RPMI7951 (cell line): ENCODE measurements at regions not wholly inside any gene's neighbourhood (a gene's known extent, or its start where the extent isn't known, plus 50 kb on each side); places are given as distances from the start of the nearest gene placed in this dataset.

Experiments
- DNase-seq: peaks from one replicate; pipeline ENCODE4 v3.0.0-alpha.2; 2012; ENCODE audit warnings: low read depth

DNA sequence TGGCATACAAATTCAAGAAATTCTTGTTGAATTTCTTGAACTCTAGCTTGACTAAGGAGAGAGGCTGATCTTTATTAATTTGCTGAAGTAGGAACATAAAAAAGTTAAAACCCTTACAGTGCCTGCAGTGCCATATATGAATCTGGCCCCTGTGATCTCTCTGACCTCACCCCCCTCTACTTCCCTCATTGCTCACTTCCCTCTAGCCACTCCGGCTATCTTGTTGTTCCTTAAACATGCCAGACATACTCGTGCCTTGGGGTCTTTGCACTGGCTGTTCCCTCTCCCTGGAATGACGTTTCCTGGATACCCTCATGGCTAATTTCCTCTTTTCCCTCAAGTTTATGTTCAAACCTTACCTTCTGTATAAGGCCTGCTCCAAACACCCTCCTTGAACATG lies 246.3 kb upstream of the SIX2 start:
- DNase-seq, result no peak

DNA sequence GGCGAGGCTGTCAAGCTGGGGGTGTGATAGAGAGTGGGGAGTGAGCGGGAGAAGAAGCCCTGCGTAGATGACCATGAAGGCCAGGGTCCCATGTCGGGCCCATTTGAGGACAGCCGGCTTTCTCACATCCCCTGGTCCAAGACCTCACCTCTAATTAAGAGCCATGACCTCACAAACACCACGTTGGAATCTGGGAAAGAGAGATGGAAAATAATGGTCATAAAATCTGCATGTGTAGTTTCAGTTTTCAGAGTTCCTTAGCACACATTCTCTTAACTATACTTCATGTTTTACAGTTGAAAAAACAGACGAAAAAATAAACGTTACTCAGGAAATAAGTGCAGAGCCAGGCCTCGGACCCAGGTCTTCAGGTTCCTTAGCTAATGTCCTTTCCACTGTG lies 244.8 kb upstream of the SIX2 start:
- no peak for DNase-seq

DNA sequence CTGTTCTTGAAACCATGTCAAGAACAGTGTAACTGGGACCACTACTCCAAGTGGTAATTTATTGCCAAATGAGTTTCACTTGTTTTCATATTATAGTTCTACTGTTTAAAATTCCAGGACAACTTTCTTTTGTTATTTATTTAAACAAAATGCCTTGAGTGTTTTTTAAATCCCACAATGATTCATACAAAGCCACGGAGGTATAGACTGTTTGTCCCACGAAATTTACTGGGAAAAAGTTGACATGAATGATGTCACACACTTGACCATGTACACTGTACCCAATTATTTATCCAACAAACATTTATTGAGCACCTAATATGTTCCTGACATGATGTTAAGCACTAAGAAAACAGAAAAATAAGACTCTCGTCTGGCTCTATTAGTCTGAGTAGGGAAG lies 243.9 kb upstream of the SIX2 start:
- no peak for DNase-seq

DNA sequence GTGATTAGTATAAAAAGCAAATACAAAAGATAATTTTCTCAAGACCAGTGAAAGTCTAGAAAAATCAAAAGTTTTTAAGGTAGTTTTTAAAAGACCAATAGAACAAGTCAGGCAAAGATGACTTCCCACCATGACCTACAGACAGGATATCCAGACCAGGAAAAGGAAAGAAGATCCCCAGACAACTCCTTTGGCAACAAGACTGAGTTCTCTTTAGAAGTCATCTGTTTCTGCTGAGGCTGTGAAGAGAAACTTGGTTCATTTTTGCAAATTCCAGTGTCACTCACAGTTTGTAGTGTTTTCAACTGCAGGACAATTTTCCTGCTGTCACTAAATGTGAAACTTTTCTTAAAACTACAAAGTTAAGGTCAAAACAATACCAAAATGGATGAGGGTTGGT lies 240.9 kb upstream of the SIX2 start:
- no peak for DNase-seq

DNA sequence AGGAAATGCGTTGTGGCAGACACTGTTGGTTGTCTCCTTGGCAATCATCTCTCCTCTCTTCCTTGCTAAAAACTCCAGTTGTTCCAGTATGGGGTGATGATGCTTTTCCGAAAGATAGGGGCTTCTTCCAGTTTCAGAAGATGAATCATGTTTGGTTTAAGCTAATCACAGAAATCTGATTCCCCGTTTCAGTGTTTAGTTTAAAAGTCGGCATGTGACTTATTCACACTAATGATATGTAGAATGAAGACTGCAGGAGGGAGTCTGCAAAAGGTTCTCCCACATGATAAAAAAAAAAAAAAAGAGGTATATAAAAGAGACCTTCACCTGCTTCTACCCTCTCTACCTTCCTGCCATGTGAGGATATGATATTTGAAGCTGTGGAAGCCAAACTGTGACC lies 239.0 kb upstream of the SIX2 start:
- DNase-seq, result no peak

DNA sequence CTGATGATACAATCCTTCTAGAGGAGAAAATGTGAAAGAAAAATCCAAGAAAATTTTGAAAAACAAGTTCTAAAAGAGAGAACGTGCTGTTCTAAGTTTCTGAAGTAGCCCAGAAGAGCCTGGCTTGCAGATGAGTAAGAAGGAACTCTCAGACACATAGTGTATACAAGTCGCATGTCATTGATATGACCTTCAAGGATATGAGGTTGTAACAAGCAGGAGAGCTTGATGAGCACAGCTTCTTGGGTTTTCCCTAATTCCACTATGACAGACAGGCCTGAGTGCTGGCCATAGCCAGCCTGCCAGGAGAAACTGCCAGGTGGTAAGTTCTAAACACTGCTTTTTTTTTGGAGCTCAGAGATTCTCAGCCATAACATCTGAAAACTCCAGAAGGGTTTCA lies 235.7 kb upstream of the SIX2 start:
- no peak for DNase-seq

DNA sequence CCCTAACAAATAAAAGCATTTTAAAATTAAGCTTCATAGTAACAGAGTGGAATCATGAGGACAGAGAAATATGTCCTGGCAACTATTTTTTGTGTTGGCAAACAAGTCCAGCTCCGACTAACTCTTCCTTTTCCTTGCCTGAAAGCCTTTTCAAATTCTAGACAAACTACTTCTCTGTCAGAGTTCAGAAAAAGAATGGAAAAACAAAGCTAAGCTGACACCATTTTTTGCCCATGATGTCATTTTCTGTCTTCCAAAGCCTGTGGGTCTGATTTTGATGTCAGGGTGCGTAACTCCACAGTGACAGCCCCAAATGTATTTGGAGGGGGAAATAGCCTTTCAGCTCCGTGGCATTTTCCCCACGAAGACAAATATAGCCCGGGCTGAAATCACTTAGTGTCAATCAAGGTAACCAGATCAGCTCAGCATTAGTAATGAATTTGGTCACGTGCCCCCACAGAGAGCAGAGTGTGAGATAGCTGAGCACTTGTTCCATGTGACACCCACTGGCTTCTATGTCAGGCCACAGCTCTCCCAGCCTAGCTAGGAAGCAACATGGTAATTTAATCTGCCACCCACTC lies 233.0 kb upstream of the SIX2 start:
- DNase-seq, result no peak

DNA sequence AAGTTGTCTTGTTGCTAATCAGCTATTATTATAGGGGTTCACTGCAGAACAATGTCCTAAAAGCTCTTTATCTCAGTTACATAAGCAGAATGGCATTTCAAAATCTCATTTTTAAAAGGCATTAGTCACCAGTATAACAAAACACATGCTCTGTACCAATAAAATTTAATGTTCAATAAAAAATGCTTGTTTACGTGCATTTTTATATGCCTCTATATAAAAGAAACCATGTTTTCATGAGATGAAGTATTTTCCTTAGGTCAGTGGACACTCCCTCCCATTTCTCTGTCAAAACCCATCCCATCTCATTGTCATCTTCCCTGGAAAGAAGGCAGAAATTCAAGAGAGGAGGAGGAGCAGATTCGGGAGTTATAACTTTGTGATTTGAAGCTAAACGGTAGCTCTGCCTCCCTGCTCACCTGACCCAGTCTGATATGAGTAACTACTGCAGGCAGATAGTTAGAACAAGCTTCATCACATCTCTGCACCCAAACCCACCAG lies 231.9 kb upstream of the SIX2 start:
- DNase-seq, result no peak

DNA sequence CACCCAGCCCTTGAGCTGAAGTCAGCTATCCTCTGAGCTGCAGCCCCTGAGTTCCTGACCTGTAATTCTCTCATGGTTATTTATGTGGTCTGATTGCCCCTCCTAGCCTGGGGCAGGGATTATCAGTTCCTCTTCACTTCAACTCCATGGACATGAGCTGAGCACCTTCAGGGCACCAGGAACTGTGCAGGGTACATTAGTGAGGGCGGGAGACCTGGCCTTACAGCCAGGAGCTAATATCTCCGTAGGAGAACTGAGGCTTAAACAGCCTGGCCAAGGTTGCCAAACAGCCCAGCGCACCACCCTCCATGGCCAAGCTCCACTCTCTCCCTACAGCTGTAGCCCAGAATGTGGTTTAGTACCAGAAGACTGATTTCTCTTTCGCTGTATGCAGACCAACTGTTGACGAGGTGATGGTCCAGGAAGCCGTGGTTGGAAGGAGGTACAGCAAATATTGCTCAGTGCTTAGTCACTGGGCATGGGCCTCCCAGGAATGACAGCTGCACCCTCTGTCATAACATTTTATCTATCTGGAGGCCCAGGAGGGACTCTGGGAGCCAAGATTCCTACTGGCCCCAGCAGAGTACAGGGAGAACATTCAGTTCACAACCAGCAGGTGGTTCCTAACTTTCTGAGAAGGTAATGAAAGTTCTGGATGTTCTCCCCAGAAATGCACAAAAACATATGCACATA lies 228.7 kb upstream of the SIX2 start:
- peak; percentile 98 for DNase-seq

DNA sequence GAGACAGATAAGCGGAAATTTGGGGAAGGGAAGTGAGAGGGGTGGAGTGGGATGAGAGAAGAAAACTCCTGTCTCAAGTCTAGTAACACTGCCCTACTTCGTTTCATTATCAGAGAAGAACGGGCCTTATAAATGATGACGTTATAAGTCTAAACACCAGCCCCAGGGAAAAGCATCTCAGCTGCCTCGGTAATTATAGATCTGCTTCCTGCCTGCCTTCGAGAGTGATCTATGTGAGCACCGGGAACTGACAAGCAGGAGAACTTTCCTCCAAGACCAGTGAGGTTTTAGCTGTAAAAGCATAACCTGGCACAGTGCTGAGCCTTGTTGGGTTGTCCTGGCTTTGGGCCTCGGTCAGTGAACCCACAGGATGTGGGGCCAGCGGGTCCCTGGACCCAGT lies 227.9 kb upstream of the SIX2 start:
- peak; percentile 77 for DNase-seq

DNA sequence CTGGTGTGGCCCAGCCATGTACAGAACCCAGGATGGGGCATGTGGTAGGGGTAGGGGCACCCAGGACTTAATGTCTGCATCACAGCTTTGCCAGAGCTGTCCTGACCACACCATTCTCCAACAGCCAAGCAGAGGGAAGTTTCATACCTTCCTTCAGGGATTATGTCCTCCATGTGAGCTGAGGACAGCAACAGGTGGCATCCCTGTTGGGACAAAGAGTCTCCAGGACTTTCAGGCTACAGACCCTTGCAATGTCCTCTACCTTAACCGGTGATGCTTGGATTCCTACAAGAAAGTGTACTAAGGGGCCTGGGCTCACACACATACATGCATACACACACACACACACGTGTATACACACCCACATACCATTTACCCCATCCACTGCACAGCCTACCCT lies 227.0 kb upstream of the SIX2 start:
- DNase-seq, result no peak

DNA sequence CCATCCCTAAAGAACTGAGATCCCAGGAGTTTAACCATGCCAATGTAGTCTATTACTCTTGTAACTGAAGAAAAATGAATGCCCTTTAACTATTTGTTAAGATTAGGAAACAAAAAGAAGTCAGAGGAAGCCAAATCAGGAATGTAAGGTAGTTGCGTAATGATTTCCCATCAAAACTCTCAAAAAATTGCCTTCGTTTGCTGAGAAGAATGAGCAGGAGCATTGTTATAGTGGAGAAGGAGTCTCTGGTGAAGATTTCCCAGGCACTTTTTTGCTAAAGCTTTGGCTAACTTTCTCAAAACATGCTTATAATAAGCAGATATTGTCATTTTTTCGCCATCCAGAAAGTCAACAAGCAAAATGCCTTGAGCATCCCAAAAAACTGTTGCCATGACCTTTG lies 224.0 kb upstream of the SIX2 start:
- DNase-seq, result no peak

DNA sequence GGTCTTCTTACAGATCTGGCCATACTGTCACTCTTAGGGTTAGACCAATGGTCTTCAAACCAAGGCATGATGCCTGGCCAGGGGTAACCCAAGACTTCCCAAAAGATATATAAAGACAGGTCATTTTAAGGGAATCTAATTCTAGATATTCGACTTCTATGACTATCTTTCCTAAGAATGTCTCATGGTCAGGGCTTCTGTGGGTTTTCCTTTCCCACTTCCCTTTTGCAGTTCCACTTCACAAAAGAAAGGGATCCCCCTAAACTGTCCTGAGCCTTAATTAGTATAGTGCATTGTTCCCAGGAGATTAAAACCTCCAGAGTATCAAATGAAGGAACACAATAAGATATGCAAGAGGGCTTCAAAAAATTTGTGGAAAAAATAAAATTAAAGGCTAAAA lies 223.6 kb upstream of the SIX2 start:
- no peak for DNase-seq

DNA sequence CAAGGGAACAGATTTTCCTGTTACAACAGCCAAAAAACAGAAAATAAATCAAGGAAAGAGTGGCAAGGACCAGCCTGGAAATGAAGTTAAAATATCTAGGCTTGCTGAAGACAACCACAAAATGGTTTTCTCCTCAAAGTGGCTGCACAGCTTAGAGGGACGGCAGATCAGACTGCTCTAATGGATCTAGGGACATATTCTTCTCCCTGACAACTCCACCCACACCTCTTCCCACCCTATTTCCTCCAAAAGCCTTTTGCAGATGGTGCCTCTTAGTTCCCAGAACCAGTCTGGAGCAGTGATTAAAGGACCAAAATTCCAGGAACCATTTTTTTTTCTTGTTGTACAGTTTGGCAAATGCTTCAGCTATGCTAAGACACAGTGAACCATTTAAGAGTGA lies 220.2 kb upstream of the SIX2 start:
- DNase-seq, result no peak

DNA sequence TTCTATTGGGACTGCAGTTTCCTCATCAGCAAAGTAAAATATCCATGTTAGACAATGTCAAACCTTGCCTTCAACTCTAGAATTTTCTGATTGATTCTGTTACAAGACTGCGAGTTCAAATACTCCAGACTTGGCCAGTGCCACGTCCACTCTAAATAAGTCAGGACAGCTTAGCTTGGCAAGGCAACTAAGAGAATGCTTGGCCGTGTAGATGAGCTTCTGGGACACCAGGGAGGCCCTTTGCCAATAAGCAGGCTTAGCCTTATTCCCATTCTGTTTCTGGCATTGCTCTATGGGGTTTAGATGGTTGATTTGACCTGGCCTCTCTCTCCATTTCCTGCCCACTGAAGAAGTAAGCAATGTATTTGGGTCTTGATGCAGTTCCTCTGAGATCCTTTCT lies 218.1 kb upstream of the SIX2 start:
- DNase-seq, result no peak

DNA sequence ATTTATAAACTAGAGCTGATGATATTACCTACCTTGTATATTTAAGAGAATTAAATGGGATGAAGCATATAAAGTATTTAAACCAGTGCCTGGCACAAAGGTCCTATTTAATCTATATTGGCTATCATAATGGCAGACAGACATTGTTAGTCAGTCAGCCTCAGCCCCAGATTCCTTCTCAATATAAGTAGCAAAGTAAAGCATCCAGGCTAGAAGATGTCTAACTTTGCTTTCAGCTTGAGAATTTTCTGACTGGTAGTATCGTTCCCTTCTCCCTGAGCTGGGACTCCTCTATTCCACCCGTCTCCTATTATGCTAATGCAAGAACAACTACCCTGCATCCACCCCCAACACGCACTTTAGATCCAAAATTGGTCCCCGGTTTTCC lies 215.7 kb upstream of the SIX2 start:
- DNase-seq, result no peak

DNA sequence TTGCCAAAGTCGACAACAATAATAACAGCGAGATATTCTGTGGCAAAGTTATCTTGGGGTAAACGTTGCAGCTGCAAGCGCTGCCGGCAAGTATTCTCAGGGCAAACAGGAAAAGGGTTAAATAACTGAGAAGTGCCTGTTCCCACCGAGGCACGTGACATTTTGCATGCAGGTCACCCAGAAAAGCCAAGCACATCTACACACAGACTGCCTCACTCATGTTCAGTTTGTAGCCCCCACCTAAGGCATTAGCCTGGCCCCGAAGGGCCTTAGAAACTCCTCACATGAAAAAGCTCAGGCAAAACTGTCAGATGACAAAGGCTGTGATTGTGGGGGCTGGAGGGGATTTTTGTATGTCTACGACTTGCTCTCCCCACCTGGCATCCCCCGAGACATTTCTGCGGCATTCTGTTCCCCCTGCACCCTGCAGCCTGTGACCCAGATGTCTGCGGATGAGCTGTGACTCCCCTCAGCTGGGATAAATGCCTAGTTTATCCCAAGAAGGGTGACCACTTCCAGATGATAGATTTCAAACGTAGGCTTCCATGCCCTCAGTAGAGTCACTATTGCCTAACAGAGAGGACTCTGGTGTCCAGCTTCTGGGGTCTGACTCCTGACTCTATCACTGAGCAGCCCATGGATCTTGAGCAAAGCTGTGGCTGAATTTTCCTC lies 215.2 kb upstream of the SIX2 start:
- peak; percentile 28 for DNase-seq

DNA sequence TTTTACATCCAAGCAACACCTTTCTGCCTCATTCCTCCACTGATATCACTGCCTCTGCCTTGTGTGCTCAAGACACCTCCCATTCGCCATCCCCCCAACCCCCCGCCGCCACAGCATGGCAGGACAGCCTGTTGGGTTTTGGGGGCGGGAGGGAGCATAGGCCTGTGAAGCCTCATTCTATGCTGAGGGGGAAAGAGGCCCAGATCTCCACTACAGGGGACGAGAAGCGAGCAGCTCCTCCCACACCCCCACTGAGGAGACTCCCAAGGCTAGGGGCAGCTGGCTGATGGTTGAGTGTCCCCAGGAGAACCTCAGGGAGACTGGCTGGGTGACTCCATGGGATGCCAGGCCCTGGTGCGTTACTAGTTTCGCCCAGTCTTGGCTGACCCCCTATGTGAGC lies 214.3 kb upstream of the SIX2 start:
- DNase-seq, result no peak

DNA sequence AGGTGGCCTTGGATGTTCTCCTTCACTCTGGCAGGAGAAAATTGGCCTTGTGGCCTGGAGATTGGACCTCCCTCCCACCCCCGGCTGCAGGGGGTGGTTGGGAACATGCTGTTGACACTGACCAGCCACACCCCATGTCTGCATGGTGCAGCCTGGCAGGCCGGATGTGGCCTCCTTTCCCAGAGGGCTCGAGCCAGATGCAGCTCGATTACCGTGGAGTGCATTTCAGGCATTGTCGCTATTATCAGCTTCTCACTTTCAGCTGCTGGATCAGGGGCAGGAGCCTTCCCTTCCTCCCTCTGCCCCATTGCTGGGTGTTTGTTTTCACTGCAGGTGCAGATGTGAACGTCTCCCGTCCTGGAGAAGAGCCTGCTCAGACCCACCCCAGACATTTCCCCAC lies 211.0 kb upstream of the SIX2 start:
- DNase-seq, result peak; percentile 72

DNA sequence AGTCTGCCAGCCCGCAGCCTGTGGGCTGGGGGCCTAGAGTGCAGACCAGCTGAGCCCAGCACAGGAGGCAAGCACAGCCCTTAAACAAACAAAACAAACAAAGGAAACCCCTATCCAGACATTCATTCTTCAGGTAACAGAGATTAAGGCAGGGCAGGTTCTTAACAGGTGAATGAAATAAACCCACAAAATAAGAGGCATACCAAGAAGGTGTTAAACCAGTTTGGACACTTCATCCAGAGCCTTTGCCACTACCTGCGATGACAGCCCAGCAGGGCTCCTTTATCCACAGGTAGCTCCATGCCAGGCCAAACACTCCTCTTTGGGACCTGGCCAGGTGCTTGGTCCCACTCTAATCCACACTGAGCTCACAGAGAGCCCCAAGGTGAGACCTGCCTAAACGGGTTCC lies 209.7 kb upstream of the SIX2 start:
- DNase-seq, result no peak

DNA sequence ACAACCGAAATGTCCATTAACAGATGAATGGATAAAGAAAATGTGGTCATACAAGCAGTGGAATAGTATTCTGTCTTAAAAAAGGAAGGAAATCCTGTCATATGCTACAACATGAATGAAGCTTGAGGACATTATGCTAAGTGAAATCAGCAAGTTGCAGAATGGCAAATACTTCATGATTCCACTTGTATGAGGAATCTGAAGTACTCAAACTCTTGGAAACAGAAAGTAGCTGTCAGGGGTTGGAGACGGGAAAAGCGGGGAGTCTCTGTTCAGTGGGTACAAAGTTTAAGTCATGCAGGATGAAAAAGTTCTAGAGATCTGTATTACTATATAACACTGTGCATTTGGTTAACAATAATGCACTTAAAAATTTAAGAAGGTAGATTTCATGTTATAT lies 209.0 kb upstream of the SIX2 start:
- no peak for DNase-seq

DNA sequence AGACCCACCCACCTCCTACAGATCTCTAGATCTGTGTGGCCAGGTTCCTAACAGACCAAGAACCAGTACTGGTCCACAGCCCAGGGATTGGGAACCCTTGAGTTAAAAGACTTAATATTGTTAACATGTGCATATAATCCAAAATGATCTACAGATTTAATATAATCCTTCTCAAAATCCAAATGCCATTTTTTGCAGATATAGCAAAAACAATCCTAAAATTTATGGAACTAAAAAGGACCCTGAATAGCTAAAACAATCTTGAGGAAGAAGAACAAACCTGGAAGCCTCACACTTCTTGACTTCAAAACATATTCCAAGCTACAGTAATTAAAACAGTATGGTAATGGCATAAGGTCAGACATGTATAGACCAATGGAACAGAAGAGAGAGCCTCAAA lies 206.9 kb upstream of the SIX2 start:
- DNase-seq, result no peak

DNA sequence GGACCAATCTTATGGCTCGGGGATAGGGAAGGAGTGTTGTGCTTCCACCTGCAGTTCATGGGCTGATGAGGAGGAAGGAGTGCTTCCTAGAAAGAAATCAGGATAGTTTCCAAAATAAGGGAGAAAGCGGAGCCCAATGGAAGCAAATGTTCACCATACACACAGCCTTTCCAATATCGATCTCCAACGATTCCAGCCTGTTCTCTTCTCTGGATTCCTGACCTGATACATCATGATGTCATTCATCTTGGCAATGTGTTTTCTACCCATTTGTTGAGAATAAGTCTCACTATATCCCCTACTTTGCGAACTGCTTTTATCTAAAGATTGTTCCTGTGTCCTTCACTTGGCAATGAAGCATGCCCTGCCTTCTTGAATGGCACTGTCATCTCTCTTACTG lies 205.3 kb upstream of the SIX2 start:
- no peak for DNase-seq
